ENCODE measurements at regions not wholly inside any gene's neighbourhood (a gene's known extent, or its start where the extent isn't known, plus 50 kb on each side); places are given as distances from the start of the nearest gene placed in this dataset.
A peak's percentile ranks its signal among the peaks of the same experiment; 100 is the strongest.

DNA sequence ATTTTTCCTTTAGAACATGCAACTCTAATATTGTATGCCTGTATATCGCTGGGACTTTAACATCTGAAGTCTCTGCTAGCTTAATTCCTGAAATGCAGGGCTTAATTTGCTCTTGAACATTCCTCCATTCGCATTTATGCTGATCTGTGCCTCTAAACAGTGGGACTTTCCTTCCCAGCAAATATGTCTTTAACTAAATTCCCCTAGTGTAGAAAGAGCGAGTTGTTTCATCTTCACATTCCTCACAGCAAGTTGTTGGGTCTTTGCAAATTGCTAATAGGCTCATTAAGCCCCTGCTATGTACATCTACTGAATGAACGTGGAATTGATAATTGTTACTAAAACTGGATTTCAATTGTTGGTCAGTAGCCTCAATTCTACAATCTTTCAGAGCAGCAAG, 118.4 kb upstream of the OBI1 start:
- no peak for DNase-seq

- peak in 1 of 3 experiments; percentile 47 for DNase-seq
Observed at GRCh38 chr13:78772933-78773332, 114.0 kb upstream of the OBI1 start.

DNA sequence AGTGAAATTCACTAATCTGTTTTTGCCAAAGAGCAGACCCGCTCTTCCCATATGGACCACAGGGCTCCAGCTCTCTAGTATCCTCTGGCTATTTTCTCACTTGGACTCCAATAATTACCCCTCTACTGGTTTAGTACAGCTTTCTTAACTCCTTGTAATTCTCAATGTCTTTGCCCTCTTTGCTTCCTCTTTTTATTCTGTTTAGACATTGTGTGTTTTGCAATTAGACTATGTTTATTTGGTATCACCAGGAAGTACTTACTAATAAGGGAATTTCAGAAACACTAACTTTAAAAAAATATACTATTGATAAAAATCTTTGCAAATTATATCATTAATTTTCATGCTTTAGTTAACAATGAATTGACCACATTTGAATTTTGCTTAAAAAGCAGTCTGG, 111.6 kb upstream of the OBI1 start:
- DNase-seq: peak in 1 of 3 experiments; percentile 32

DNA sequence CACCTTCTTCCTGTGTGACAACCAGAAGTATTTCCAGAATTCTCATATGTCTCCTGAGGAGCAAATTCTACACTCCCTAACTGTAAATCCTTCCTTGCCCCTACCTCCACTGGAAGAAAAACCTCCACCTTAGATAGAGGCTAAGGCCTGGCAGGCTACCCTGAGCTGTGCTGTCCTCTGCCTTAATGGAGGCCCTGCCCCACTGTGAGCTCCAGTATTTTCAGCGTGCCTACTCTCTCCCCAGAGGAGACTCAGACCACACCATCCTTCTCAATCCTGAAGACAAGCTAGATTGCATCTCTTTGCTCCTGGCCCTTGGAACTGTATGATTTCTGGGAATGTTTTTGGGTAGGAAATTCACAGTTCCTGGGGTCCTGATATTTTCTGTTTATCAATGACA, 110.0 kb upstream of the OBI1 start:
- no peak for DNase-seq

DNA sequence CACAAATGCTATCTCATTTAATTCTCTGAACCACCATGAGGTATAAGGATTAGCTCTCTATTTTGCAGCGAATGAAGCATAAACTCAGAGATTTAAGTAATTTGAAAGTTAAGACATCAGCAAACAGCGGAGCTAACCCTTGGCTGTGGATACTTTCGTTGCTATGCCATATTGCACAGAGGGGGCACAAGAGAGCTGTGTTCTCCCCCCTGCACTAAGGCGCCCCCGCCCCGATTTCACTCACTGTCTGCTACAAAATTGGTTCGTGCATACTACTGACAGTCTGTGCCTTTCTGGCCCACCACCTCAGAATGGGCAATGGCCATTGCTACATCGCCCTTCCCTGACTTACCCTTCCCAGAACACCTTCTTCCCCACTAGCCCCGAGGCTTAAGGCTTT, 105.7 kb upstream of the OBI1 start:
- no peak for DNase-seq

- no peak for DNase-seq
Observed at GRCh38 chr13:78762825-78763224, 103.9 kb upstream of the OBI1 start.

- no peak for DNase-seq
Observed at GRCh38 chr13:78759704-78760103, 100.7 kb upstream of the OBI1 start.

DNA sequence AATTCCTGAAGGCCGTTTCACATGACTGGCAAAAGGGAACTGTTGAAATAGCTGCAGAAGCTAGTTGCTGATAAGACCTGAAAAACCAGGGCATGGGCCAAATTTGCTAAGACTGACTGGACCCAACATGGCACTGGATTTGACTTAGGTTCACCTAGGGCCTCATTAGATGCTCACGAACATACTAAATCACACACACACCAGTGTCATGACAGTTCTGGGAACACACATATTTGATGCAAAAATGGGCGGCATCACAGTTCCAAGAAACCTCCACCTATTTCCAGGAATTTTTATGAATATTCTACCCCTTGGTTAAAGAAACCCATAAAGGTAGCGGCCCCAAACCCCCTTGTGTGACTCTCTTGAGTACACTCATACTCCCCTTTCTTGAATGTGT, 99.6 kb upstream of the OBI1 start:
- DNase-seq: no peak

DNA sequence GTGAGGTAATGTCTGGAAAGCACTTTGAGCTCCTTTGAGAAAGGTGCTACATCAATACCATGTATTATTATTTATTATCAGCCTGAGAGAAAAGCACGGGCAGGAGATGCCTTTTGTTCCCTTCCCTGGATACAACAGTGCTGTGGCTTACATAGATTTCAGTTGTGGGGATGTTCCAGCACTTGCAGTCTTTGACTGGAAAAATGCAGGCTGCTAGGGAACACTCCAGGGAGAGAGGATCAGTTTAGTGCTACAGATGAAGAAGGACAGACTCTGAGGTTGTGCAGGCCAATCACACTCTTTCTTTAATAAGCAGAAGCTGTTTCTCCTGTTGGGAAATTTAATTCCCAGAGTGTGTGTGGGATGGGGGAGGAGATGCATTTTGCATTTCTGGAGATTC, 94.5 kb upstream of the OBI1 start:
- DNase-seq: no peak

DNA sequence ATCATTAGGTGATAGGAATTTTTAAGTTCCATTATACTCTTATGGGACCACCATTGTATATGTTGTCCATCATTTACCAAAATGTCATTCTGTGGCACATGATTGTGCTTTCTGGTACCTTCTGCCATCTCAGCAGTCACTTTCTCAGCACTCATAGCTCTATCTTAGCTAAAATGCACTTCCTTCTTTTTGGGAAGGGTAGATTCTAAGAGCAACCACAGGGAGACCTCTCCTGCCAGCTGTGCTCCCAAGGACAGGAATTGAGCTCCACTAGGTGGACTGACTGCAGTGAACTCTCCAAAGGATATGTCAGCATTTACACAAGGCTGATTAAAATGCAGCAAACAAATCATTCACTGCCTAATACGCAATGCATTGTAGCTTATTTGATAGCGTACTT, 91.8 kb upstream of the OBI1 start:
- no peak for DNase-seq

GRCh38 chr13:78743973-78744372, 85.0 kb upstream of the OBI1 start:
- peak in 1 of 3 experiments; percentile 61 for DNase-seq

DNA sequence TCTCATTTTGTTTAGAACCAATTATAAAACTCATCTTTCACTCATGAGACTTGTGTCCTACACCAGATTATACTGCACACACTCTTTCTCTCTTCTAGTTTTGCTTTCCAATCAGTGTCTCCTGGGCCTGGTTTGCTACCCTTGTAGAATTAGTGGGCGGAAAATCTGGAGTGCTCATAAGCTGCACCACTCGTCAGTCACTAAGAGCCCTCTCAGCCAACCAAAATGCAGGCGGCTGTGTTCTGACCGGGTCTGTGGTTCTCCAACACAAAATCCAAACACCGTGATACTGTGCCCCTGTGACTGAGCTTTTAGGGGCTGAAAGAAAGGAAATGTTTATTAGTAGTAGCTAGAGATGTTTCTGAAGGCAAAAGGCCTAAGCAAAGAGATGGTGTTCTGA, 83.7 kb upstream of the OBI1 start:
- DNase-seq: peak in 1 of 3 experiments; percentile 97

DNA sequence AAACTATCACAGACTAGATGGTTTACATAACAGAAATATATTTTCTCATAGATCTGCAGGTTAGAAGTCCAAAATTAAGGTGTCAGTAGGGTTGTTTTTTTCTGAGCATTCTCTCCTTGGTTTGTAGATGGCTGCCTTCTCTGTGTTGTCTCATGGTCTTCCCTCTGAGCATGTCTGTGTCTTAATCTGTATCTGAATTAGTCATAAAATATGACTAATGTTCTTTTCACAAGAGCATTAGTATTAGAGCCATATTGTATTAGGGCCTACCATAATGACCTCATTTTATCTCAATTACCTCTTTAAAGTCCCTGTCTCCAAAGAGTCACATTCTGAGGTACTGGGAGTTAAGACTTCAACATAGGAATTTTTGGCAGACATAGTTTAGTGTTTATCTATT, 77.2 kb upstream of the OBI1 start:
- DNase-seq: no peak

DNA sequence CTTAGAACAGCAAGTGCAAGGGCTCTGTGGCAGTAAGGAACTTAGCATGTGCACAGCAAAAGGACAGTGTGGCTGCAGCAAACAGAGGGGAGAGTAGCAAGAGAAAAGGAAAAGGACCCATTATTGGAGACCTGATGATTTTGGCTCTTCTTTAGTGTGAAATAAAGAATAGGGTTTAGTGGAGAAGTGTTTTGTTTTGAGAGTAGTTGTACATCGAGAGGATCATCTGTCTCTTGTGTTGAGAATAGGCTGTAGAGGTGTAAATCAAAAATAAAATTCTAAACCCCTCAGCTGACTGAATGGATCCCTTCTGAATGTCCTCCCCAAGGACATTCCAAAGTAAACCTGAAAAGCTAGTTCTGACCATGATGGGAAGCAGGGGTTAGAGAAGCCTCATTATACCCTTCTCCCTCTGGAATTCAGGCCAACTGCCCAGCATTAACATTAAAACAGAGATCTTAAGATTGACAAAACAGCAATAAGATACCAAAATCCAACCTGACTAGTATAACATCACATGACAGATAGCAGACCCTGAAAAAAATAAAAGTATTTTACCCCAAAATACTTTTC, 73.6 kb upstream of the OBI1 start:
- no peak for DNase-seq

- peak in 1 of 3 experiments; percentile 33 for DNase-seq
Observed at GRCh38 chr13:78722700-78723099, 63.7 kb upstream of the OBI1 start.

DNA sequence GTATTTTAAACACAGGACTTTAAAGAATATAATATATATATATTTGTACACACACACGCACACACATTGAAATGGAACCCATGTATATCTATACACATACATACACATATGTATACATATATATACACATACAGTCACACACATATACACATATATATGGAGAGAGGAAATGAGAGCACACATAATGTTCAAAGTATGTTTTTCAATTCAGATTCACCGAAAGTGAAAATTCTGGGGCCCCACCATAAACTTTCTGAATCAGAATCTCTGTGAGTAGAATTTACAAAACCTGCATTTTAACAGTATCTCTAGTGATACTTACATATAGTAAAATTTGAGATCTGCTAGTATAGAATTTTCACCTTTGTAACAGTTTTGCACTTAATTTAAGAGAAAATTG, 60.4 kb upstream of the OBI1 start:
- no peak for DNase-seq

DNA sequence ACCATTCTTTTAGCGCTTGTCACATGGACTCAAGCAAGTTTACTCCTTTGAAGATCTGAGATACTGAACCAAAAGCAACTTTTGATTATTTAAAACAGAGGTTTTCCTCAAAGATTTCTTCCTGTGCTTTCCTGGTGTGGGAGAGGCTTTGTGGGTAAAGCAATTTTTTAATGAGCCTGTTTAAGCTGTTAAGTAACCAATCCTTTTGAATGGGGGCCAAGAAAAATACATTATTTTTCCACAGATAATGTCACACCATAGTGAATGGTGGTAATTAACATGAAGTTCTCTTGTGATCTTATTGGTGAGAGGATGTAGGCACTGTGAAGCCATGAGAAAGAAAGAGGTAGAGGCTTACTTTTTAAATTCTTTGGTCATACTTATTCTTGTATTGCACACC, 55.8 kb upstream of the OBI1 start:
- DNase-seq: peak in 1 of 3 experiments; percentile 46

DNA sequence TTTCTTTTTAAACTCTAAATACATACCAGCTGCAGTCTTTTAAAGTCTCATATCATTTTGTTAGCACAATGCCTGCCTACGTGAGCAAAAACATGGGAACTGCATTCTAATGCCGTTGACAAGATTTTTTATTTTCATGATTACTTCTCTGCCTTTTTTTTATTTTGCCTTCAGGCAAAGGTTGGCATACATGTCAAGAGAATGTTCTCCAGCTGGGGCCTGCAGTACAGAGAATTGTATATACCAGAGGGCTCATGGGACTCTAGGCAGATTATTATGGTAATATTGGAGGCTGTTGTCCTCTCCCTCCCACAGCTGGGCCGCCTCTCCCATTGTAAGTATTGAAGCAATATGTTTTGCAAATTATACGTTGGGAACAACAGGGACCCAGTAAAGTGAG, 53.9 kb upstream of the OBI1 start:
- peak in 1 of 3 experiments; percentile 39 for DNase-seq

DNA sequence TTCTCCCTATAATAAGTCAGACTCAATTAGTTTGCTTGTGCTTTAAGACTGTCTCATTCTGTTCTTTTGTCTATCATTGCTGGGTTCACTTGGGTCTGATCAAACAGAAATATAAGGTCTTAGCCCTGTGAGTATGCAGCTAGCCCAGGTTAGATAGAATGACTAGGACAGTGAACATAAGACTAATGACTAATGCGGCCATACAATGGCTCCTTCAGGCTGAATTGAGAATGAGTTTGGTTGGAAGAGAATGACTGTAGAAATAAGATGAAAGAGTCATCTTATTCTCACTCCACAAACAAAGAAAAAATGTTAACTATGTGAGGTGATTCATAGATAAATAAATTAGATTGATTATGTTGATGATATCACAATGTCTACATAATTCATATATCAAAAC, 50.1 kb upstream of the OBI1 start:
- no peak for DNase-seq
